PC-3 (cell line): ENCODE measurements at regions not wholly inside any gene's neighbourhood (a gene's known extent, or its start where the extent isn't known, plus 50 kb on each side); places are given as distances from the start of the nearest gene placed in this dataset.

Experiments
- CTCF ChIP-seq: fragments of 300-600 bp; sonication (generic); conservative IDR thresholded peaks from 2 replicates; pipeline ENCODE4 v1.5.1; 2017; ENCODE audit warnings: antibody characterized with exemption, low read depth, mild to moderate bottlenecking, low read length
- EZH2 ChIP-seq: fragments of 300-600 bp; sonication (generic); IDR thresholded peaks from one replicate; pipeline ENCODE4 v1.6.1; 2017; ENCODE audit warnings: antibody characterized with exemption, mild to moderate bottlenecking, low read length; ENCODE audit not compliant: unreplicated experiment

DNA sequence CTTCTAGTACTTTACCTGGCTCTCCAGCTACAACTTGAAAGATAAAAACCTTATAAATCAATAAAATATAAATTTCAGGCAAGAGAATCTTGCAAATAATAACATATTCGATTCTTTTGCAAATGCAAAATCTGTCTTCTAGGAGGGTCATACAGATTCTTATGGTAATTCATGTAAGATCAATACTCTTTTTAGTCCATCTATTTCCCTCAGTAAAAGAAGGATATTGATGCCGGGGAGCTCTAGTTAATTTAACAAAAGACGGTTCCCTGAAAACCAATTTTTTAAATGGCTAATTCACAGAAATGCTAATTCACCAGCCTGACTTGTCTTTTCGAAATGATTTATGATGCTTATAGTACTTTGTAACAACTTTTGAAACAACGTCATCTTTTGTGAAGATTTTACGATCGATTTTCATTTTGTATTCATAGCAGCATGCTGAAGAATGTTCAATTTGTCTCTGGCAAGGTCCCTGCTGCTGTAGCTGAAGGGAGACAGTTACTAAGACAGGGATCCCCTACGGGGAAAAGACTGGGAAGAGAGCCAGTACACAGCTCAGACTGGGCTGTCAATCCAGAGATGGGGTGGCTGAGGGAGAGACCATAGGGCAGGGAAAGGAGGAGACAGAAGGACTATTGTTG, 90.6 kb upstream of the SPAG17 start:
- no peak for TF ChIP-seq EZH2
- no peak for TF ChIP-seq CTCF
